Hematopoietic multipotent progenitor cell treated with erythropoietin and hydrocortisone succinate and interleukin-3 and kit ligand, for 6 days (in vitro differentiated cells): ENCODE measurements at regions not wholly inside any gene's neighbourhood (a gene's known extent, or its start where the extent isn't known, plus 50 kb on each side); places are given as distances from the start of the nearest gene placed in this dataset.

Experiments used
- DNase-seq: peaks from one replicate; pipeline ENCODE4 v3.0.0-alpha.2; 2015

DNA sequence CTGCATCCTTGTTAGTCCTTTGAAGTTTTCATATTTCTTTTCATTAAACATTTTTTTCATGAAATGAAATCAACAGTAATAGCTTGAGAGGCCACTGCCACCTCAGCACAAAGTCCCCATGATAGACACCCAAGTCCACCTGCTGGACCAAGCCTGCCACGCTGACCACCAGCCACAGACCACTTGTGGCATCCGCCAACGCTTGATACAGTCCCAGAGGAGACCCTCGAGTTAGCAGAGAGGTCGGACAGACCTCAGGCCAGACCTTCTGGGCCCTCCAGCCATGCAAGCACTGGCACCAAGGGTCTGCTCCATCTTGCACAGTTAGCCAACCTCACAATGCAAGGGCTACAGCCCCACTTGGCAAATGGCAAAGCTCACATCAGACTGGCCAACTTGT, 91.8 kb upstream of the RTL6 start:
- no peak for DNase-seq

DNA sequence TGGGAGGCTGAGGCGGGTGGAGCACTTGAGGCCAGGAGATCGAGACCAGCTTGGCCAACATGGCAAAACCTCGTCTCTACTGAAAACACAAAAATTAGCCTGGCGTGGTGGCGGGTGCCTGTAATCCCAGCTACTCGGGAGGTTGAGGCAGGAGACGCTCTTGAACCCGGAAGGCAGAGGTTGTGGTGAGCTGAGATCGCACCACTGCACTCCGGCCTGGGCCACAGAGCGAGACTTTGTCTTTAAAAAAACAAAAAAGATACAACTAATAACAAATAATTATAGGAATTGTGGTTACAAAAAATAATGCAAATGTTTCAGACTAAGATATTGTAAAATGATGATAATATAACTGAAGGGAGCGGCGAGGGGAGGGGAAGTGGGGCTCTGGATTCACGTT, 90.3 kb upstream of the RTL6 start:
- DNase-seq: no peak

DNA sequence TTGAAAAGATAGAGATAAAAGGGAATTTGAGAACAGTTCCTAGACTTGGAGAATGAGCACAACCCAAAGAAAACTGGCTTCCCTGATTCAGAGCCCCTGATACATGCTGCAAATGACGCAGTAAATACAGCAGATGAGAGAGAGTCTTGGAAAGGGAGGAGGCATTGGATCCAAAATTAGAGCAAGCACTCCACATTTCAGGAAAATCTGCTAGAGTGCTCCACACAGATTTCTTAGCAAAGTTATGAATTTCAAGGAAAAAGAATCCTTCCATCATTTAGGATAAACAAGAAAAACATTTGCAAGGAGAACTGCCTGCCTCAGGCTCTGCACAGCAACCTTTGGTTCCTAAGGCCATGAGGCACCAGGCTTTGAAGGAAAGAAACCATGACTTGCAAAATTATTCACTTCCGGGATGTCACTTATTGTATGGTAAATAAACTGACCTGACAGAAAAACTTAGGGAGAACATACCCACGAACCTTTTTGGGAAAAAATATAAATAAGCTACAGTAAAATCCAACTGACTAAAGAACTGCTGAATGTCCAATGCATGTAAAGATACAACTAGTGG, 89.8 kb upstream of the RTL6 start:
- no peak for DNase-seq

- no peak for DNase-seq
These were observed 89.1 kb upstream of the RTL6 start for GRCh38 chr22:44586999-44587736.

DNA sequence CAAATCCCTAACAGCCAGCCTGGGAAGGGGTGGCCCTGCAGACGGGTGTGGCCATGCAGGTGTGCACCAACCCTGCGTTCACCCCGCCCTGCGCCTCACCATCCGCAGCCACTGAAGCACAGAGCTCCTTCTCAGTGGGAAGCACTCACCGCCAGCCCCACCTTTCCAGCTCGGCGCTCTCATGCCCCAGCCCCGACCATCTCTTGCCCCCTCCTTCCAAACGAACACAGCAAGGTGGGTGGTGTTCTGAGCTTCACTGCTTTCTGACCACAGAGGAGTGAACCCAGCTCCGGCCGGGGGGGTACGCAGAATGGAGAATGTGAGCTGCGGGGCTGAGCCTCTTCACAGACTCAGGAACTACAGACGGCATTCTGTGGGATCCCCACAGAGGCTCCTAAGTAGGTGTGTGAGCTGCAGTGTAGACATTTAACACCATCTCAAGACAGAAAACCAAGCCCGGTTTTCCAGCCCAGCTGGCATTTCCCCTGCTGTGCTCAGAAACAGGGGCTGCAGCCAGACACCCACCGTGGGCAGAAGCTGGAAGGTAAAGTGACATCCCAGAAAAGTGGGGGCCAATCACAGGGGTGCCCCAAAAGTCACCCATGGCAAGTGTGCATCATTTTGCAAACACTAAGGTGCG, 88.4 kb upstream of the RTL6 start:
- DNase-seq: no peak

GRCh38 chr22:44585559-44586350, 87.7 kb upstream of the RTL6 start:
- DNase-seq: no peak

GRCh38 chr22:44584256-44584902, 86.3 kb upstream of the RTL6 start:
- DNase-seq: no peak

- DNase-seq: no peak
These were observed 85.8 kb upstream of the RTL6 start for GRCh38 chr22:44583854-44584253.

DNA sequence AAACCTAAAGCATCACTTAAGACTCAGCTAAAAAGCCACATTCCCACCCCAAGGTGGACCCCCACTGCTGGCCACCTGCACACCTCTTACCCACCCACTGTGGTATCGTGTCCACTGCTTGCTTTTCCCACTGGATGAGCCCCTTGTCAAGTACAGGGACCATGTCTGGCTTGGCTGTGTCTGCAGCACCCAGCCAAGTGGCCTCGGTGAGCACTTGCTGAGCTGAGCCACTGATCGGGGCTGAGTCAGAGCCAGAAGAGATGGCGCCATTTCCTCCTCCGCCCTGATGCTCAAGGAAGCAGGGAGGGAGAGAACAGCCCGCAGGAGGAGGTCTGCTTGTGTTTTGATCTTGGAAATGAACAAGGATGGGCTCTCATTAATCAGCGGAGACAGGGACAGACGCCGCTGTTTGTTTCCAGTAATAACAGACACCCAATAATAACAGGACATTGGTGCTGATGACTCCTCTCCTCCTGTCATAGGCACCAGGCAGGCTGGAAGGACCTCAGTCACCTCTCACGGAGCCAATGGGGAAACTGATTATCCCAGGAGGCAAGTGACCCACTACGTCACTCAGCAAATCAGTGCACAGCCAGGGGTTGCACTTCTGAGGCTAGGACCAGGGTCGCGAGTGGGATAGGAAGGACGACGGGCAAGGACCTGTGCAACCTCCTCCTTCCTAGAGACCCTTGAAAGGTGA, 85.2 kb upstream of the RTL6 start:
- no peak for DNase-seq

DNA sequence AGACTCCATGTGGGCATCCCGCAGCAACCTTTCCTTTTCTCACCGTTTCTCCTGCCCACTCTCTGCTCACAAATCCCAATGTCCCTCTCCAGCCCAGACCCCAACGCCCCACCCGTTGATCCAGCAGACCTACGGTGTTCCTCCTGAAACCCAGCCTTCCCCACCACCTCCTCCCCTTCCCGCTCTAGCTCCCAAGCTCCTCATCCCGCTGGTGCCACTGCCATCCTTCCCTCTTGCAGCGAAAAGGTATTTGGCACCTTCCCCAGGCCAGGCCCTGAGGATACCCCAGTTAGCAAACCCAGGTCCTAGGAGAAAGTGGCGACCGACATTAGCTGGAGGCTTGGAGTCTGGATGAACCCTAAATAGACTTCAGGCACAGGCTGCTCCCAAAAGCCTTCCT, 84.0 kb upstream of the RTL6 start:
- DNase-seq: no peak

- DNase-seq: no peak
These were observed 83.0 kb upstream of the RTL6 start for GRCh38 chr22:44581096-44581435.

DNA sequence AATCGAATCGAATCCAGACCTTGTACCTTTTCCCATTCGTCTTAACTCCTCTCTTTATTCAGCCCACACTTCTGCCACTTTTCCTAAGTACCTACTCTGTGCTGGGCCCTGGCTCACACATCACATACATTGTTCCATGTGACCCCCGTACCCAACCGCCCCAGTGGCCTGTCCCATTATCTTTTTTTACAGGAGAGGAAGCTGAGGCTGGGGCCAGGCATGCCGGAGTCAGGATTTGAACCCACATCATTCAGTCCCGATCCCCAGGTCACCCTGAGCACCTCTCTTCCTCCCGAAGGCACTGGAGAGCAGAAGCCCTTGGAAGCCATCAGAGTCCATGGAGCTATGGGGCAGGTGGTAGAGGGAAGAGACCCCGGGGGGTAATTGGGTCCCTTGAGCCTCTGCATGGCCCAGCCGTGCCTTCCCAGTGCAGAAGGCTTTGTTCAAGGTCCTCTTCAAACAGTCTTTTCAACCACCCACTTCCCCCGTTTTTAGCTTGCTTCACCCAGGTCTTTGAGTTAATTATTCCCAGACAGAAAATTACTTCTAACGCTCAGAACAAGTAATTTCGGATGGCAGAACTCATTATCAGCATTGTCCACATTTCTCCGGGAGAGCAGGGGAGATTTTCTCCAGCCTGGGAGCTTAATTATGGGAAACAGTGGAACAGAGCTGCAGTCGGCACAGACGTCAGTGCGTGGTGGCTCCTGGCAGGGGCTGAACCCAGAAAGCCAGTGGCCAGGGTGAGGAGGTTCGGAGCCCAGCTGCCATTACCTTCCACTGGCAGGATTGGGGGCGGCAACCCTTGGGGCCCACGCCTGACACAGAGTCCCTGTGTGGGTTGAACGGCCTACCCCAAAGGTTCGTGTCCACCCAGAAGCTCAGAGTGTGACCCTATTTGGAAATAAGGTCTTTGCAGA, 82.4 kb upstream of the RTL6 start:
- DNase-seq: no peak

DNA sequence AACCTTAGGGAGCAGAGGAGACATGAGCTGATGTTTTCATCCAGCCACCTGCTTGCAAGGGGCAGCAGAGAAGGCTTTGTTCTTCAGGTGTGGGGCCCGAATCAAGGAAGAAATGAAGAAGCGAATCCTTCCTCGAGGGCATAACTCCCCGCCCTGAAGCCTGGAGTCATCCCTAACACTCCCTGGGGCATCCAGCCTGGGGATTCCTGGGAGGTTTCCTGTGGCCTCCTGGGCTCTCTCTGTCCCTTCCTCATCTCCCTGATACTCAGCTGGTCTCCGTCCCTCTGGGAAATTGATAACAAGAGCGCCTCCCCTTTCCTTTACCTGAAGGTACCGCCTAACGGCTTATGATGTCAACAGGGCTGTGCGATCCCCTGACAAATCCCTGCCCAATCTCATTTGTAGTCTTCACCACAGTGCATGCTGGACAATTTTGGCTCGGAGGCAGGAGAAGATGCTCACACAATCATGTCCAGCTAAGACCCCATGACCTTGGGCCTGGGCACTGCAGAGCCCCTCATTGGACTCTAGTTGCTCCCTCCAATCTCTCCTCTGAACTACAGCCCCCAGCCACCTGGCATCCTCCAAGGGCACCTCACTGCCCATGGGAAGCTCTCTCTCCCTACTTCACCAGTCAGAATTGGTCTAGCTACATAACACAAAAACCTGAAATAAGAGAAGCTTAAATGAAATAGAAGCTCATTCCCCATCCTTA, 80.6 kb upstream of the RTL6 start:
- DNase-seq: no peak

DNA sequence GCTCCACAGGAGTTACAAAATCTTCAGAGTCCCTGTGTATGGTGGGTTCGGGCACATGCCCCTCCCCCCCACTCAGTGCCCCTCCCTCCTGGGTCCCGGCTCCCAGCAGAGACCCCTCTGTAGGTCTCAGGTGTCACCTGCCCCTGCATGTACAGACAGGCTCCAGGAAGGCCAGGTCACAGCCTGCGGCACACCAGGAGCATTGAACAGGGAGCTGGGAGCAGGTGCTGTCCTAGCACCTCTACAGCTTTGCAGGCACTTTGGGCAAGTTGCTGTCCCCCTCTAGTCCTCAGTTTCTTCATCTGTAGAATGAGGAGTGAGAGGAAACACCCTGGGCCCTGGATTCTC, 80.1 kb upstream of the RTL6 start:
- no peak for DNase-seq

DNA sequence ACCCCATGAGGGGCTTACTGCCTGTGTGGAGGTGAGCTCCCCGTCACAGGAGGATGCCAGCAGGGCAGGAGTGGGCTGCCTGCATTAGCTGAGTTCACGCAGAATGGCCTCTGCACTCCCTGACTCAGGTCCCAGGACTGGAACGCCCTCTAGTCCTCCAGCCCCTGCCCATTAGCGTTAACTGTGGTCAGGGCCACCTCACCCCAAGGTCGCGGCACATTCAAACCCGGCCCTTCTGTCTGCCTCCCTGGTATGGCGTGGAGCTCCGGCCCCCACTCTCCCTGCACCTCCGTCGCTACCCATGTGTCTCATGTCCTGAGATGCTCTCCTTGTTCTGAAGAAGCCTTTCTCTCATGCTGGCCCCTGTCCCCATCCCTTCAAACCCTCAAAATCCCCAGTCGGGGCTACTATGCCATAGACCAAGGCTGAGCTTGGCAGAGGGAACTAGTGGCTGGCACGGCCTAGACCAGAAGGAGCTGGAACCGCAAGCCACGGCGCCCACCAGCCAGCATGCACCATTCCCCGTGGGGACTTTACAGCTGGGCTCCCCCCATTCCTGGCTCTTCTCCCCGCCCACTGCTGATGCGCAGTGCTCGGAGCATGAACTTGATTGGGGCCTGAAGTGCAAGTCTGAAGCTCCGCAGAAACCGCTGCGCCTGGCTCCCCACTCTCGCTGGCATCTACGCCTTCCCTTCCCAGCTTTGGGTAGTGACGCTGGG, 79.5 kb upstream of the RTL6 start:
- no peak for DNase-seq

- no peak for DNase-seq
These were observed 78.6 kb upstream of the RTL6 start for GRCh38 chr22:44576311-44577260.

DNA sequence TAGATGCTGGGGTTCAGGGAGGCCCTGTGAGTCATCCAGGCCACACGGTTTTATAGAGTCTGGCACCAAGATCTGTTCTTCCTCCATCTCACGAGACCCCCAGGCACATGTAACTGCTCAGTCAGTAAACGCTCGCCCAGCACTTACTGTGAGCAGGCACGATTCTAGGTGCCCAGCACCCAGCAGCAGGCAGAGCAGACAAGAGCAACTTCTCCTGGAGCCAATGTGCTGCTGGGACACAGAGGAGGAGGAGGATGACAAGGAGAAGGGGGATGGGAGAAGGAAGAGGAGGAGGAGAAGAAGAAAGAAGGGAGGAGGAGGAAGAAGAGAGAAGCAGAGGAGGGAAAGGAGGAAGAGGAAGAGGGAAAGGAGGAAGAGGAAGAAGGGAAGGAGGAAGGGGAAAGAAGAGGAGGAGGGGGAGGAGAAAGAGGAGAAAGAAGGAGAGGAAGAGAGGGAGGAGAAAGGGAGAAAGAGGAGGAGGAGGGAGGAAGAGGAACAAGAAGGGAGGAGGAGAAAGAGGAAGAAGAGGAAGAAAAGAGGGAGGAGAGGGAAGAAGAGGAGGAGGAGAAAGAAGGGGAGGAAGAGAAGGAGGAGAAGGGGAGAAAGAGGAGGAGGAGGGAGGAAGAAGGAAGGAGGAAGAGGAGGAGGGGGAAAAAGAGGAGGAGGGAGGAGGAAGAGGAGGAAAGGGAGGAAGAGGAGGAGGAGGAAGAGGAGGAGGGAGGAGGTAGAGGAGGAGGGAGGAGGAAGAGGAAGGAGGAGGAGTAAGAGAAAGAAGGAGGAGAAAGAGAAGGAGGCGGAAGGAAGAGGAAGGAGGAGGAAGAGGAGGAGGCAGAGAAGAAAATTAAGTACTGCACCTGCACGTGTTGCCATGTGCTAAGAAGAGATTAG, 77.6 kb upstream of the RTL6 start:
- no peak for DNase-seq
